ENCODE measurements at regions not wholly inside any gene's neighbourhood (a gene's known extent, or its start where the extent isn't known, plus 50 kb on each side); places are given as distances from the start of the nearest gene placed in this dataset.
A peak's percentile ranks its signal among the peaks of the same experiment; 100 is the strongest.

DNA sequence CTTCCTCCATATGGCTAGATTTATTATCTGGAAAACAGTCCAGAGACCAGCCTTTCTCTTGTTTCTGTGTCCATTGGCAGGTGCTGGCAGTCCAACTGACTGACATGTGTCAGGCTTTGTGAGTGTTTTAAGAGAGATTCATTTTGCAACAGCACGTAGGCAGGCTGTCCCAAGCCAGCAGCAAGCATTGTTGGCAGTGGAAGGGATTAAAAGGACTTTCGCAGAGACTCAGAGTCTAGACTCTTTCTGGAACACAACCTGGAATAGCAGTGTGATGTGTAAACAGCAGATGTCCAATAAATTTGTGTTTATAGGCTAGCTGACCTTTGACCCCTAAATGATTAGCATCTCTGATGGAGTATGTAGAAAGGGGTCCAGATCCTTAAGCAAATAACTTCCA is 222.2 kb upstream of the SERP2 start:
- no peak overlapping the region for H3K4me3 ChIP-seq (ENCODE audit: low read depth, low read length)
- DNase-seq (ENCODE audit: low read depth), result peak; percentile 67
- TF ChIP-seq, protein P1, sequence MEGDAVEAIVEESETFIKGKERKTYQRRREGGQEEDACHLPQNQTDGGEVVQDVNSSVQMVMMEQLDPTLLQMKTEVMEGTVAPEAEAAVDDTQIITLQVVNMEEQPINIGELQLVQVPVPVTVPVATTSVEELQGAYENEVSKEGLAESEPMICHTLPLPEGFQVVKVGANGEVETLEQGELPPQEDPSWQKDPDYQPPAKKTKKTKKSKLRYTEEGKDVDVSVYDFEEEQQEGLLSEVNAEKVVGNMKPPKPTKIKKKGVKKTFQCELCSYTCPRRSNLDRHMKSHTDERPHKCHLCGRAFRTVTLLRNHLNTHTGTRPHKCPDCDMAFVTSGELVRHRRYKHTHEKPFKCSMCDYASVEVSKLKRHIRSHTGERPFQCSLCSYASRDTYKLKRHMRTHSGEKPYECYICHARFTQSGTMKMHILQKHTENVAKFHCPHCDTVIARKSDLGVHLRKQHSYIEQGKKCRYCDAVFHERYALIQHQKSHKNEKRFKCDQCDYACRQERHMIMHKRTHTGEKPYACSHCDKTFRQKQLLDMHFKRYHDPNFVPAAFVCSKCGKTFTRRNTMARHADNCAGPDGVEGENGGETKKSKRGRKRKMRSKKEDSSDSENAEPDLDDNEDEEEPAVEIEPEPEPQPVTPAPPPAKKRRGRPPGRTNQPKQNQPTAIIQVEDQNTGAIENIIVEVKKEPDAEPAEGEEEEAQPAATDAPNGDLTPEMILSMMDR (IDR thresholded peaks at IDR 0.05; ENCODE audit: control insufficient read depth, extremely low read depth, insufficient read depth), result no peak

DNA sequence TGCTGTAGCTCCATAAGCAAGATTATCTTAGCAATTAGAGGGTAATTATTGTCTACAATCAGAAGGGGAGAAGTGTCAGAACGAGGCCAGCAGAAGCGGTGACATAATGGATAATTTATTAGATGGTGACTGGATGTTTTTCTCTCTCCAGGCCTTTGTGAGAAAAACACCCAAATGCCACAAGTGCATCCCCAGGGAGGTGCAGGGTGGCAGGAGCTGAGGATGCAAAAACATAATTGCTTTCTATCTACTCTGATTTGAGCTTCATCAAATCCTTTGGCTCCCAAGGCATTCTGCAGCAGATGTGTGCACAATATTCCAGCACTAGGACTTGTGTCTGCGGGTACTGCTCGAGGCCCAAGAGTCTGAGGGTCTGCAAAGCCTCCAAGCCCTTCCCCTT is 220.1 kb upstream of the SERP2 start:
- H3K4me3 ChIP-seq (ENCODE audit: low read depth, low read length), result no peak overlapping the region
- TF ChIP-seq, protein P1 (IDR thresholded peaks at IDR 0.05; ENCODE audit: control insufficient read depth, extremely low read depth, insufficient read depth), result no peak
- no peak for DNase-seq (ENCODE audit: low read depth)

DNA sequence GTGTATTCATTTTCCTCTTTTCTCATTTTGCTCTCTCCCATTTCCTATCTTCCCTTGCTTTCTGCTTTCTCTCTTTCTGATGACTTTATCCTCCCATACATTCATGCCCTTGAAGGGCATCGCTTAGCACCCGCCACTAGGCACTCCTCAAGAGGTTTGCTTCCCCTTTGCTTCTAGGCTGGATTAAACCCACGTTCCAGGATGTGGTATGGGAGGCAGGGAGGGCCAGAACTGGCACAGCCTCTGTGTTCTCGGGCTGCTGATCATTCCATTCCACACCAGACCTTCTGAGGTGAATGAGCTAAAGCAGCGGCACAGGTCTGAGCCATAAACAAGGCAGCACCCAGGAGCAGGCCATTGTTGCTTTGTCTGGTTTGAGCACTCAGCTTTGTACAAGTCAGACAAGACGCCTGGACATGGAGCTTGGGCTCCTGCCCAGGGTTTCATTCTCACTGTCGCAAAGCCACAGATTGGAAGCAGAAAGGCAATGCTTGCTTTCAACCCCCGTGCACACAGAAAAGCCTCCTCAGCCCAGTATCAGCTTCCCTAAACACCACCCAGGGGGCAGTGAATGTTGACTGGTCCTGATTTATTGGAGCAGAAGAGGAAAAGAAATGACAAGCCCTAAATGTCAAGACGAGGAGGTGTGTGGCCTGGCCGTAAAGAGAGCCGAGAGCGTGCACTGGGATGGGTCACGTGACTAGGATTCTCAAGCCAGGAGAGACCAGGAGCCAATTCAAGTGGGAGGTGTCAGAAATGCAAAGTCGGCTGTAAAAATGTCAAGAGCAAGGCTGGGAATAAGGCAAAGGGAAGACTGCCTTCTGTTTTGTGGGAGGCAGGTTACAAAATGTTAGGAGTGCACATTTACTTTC is 218.0 kb upstream of the SERP2 start:
- no peak for DNase-seq (ENCODE audit: low read depth)
- H3K4me3 ChIP-seq (ENCODE audit: low read depth, low read length), result no peak overlapping the region

DNA sequence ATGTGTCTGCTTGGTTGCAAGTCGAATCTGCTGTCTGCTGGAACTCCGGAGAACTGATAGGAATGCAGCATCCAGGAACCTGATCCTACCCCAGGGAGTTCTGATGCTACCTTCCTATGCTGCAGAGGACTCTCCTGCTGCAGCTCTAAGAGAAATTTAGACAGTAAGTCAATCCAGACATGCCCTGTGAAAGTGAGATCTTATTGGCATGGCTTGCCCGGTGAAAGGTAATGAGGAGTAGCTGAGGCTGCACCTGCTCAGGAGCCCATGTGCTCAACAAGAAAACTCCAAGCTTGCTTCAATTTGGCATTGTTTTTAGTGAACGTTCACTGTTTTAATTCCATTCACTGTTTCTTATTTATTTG is 217.3 kb upstream of the SERP2 start:
- no peak for DNase-seq (ENCODE audit: low read depth)
- no peak overlapping the region for H3K4me3 ChIP-seq (ENCODE audit: low read depth, low read length)
- TF ChIP-seq, protein P1 (IDR thresholded peaks at IDR 0.05; ENCODE audit: control insufficient read depth, extremely low read depth, insufficient read depth), result no peak

More for the DNA sequence above, 218.0 kb upstream of the SERP2 start:
- TF ChIP-seq, protein P1 (IDR thresholded peaks at IDR 0.05; ENCODE audit: control insufficient read depth, extremely low read depth, insufficient read depth), result no peak

DNA sequence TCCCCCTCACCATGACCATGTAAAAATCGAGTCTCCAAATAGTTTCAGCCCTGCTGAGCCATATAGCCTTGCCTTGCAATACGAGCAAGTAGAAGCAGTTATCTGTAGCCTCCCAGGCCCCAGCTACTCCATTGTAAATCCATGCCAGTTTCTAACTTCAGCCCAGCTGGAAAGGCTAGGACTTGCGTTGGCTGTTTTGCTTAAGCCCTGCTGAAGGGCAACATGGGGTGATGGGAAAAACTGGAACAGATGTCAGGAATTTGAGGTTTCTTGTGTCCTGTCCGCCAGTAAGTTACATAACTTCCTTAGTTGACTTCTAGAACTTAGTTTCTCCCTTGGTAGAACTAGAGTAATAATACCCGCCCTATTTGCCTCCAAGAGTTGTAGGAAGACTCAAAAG is 216.0 kb upstream of the SERP2 start:
- no peak overlapping the region for H3K4me3 ChIP-seq (ENCODE audit: low read depth, low read length)
- no peak for DNase-seq (ENCODE audit: low read depth)

DNA sequence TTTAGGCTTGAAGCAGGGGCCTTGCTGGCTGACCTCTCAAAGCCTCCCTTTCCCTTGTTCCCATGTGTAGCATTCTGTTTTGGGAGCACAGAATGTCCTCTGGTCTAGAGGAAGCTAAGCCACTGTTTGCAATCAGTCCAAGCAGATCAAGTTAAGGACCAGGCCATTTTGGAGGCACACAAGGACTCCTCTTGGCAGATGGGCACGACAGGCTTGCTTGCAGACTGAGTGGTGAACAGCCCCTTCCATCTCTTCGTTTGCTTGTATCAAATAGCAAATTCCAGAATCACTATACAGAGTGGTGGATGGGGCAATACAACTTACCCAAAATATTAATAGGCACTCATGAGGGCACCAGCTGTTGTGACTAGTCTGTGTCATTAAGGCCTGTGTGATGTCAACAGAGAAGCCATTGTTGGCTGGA is 215.5 kb upstream of the SERP2 start:
- TF ChIP-seq, protein P1 (IDR thresholded peaks at IDR 0.05; ENCODE audit: control insufficient read depth, extremely low read depth, insufficient read depth), result no peak
- no peak for DNase-seq (ENCODE audit: low read depth)

More for the DNA sequence above, 216.0 kb upstream of the SERP2 start:
- TF ChIP-seq, protein P1 (IDR thresholded peaks at IDR 0.05; ENCODE audit: control insufficient read depth, extremely low read depth, insufficient read depth), result no peak

More for the DNA sequence above, 215.5 kb upstream of the SERP2 start:
- no peak overlapping the region for H3K4me3 ChIP-seq (ENCODE audit: low read depth, low read length)

Data from LNCaP clone FGC (cell line).